ENCODE measurements at regions not wholly inside any gene's neighbourhood (a gene's known extent, or its start where the extent isn't known, plus 50 kb on each side); places are given as distances from the start of the nearest gene placed in this dataset.
A peak's percentile ranks its signal among the peaks of the same experiment; 100 is the strongest.

- Histone ChIP-seq H3K4me1 (no peaks in the 10 kb centered on the region), H3K27me3 (no peaks in the 10 kb centered on the region), H3K36me3 (no peaks in the 10 kb centered on the region), H3K9me3 (no peaks in the 10 kb centered on the region), H3K27ac (no peak overlapping the region), H3K4me3 (no peak overlapping the region)
- intact Hi-C loops (cut with DNase I), result no loop called here
- TF ChIP-seq POLR2A (IDR thresholded peaks at IDR 0.05) (no peak), CTCF (IDR thresholded peaks at IDR 0.05) (no peak)
- DNase-seq, result no peak
- WGBS, 2 donors, result 73% methylated on average over 5 of the region's 5 CpGs; no CpG with 5 or more reads in 1 of the 2 donors
Measured at GRCh38 chrX:39674490-39675161, 423.1 kb downstream of the BCOR start.

- TF ChIP-seq CTCF (IDR thresholded peaks at IDR 0.05) (no peak), POLR2A (IDR thresholded peaks at IDR 0.05) (no peak)
- Histone ChIP-seq H3K27ac (peak overlapping the region in 1 of 4 donors; percentile 26), H3K27me3 (no peaks in the 10 kb centered on the region), H3K36me3 (no peaks in the 10 kb centered on the region), H3K9me3 (no peaks in the 10 kb centered on the region), H3K4me3 (no peak overlapping the region), H3K4me1 (no peaks in the 10 kb centered on the region)
- intact Hi-C loops (cut with DNase I), result no loop called here
- WGBS, 2 donors, result 70 to 86% methylated on average over 1 to 6 of the region's 6 CpGs
- no peak for DNase-seq
Measured at GRCh38 chrX:39675162-39675553, 422.6 kb downstream of the BCOR start.

GRCh38 chrX:39675619-39676018 is 422.1 kb downstream of the BCOR start:
- TF ChIP-seq POLR2A (IDR thresholded peaks at IDR 0.05) (no peak), CTCF (IDR thresholded peaks at IDR 0.05) (no peak)
- WGBS, 2 donors, result 25 to 50% methylated on average over 1 of the region's 2 CpGs
- H3K27me3 ChIP-seq, result no peaks in the 10 kb centered on the region

GRCh38 chrX:39676434-39676833 is 421.3 kb downstream of the BCOR start:
- intact Hi-C loops (cut with DNase I), result no loop called here
- 60 to 83% methylated on average over 1 to 3 of the region's 3 CpGs for WGBS, 2 donors

More at GRCh38 chrX:39675619-39676018, 422.1 kb downstream of the BCOR start:
- H3K9me3 ChIP-seq, result no peaks in the 10 kb centered on the region
- no peaks in the 10 kb centered on the region for H3K36me3 ChIP-seq
- no peak overlapping the region for H3K27ac ChIP-seq
- intact Hi-C loops (cut with DNase I), result no loop called here
- H3K4me1 ChIP-seq, result no peaks in the 10 kb centered on the region
- no peak for DNase-seq
- H3K4me3 ChIP-seq, result no peak overlapping the region

GRCh38 chrX:39677585-39677977 is 420.2 kb downstream of the BCOR start:
- Histone ChIP-seq H3K4me1 (no peaks in the 10 kb centered on the region), H3K4me3 (no peak overlapping the region), H3K27me3 (no peaks in the 10 kb centered on the region), H3K27ac (no peak overlapping the region), H3K36me3 (no peaks in the 10 kb centered on the region), H3K9me3 (no peaks in the 10 kb centered on the region)
- intact Hi-C loops (cut with DNase I), result no loop called here
- TF ChIP-seq CTCF (IDR thresholded peaks at IDR 0.05) (no peak), POLR2A (IDR thresholded peaks at IDR 0.05) (no peak)
- no peak for DNase-seq
- 67 to 88% methylated on average over 2 to 3 of the region's 3 CpGs for WGBS, 2 donors

More at GRCh38 chrX:39676434-39676833, 421.3 kb downstream of the BCOR start:
- Histone ChIP-seq H3K9me3 (no peaks in the 10 kb centered on the region), H3K4me1 (no peaks in the 10 kb centered on the region), H3K27me3 (no peaks in the 10 kb centered on the region), H3K27ac (no peak overlapping the region), H3K36me3 (no peaks in the 10 kb centered on the region), H3K4me3 (no peak overlapping the region)
- TF ChIP-seq CTCF (IDR thresholded peaks at IDR 0.05) (no peak), POLR2A (IDR thresholded peaks at IDR 0.05) (no peak)
- DNase-seq, result no peak
